ENCODE measurements at regions not wholly inside any gene's neighbourhood (a gene's known extent, or its start where the extent isn't known, plus 50 kb on each side); places are given as distances from the start of the nearest gene placed in this dataset.
"Not testable (repeated sequence)": the region's sequence is repeated elsewhere in the genome, so short reads cannot be mapped to it uniquely, and the experiment has no call there.

DNA sequence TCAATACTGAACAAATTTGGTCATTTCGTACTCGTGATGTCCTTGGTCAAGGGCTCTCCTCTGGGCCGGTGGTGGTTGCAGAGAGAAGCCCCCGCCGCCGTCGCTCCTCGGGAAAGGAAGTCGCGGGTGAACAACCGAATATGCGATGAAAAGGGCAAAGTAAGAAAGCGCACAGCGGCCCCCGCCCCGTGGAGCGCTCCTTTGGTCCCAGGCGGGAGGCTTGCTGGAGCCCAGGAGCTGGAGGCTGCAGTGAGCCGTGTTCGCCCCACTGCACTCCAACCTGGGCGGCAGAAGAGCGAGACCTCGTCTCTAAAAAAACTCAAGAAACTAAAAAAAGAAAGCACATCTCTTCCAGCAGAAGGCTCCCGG, 108.4 kb upstream of the LARP1 start:
- H3K4me3 ChIP-seq (ENCODE audit: low read depth, low read length) = no peak overlapping the region
- no peak for DNase-seq (ENCODE audit: low read depth)
- TF ChIP-seq, protein P1, sequence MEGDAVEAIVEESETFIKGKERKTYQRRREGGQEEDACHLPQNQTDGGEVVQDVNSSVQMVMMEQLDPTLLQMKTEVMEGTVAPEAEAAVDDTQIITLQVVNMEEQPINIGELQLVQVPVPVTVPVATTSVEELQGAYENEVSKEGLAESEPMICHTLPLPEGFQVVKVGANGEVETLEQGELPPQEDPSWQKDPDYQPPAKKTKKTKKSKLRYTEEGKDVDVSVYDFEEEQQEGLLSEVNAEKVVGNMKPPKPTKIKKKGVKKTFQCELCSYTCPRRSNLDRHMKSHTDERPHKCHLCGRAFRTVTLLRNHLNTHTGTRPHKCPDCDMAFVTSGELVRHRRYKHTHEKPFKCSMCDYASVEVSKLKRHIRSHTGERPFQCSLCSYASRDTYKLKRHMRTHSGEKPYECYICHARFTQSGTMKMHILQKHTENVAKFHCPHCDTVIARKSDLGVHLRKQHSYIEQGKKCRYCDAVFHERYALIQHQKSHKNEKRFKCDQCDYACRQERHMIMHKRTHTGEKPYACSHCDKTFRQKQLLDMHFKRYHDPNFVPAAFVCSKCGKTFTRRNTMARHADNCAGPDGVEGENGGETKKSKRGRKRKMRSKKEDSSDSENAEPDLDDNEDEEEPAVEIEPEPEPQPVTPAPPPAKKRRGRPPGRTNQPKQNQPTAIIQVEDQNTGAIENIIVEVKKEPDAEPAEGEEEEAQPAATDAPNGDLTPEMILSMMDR (IDR thresholded peaks at IDR 0.05; ENCODE audit: control insufficient read depth, extremely low read depth, insufficient read depth) = no peak

DNA sequence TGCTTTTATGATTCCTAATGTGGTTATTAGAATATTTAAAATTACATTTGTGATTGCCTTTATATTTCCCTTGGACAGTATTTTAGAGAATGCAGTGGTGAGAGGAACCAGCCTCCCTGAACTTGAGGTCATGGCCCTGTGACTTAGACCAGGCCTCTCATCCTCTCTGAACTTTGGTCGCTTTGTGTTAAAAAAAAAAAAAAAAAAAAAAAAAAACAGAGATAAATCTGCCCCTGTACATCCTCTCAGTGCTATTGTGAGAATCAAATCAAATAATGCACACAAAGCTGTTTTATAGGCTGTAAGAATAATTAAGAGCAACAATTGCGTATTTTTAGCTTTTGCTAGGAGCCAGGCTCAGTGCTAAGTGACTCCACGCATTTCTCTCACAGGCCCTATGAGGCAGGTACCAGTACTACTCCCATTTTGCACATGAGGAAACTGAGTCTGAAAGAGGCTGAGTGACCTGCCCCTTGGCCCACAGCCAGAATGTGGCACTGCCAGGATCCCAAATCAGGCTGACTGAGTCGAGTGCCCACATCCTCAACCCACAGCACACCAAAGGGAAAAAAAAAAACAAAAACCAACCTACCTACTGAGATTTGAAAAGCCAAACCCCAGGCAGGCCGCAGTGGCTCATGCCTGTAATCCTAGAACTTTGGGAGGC, 110.3 kb upstream of the LARP1 start:
- no peak for DNase-seq (ENCODE audit: low read depth)
- TF ChIP-seq, protein P1 (IDR thresholded peaks at IDR 0.05; ENCODE audit: control insufficient read depth, extremely low read depth, insufficient read depth) = no peak

DNA sequence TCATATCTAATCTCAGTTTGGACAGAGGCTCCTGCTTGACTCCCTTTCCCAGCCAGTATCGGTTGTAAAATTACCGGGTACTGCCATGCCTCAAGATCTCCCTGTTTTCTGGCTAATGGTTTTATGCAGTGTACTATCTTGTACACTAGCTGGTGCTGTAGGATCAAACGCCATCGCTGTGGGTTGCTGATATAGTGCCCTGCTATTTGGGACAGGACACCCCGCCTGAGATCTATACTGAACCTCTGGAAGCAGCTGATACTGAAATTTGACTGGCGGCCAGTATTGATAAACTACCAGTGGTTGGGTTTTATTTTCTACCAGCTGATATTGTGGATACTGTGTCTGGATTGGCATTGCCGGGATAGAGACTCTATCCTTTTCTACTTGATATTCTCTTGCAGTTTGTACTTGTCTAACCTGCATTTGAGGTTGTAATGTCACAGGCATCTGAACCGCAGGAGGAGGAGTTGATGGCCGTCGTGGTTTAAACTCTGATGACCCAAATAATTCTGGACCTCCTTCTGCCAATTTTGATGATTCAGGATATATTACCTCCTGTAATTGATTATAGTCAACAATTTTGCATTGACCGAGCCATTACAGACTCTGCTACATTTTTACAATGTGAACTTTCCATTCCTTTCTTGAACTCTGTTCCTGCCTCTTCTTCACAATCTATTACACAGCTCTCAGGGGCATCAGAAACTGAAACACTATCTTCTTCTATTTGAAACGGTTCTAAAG, 112.5 kb upstream of the LARP1 start:
- H3K4me3 ChIP-seq (ENCODE audit: low read depth, low read length) = no peak overlapping the region
- TF ChIP-seq, protein P1 (IDR thresholded peaks at IDR 0.05; ENCODE audit: control insufficient read depth, extremely low read depth, insufficient read depth) = peak; percentile 93
- DNase-seq (ENCODE audit: low read depth) = peak; percentile 17

More for the DNA sequence above, 110.3 kb upstream of the LARP1 start:
- no peak overlapping the region for H3K4me3 ChIP-seq (ENCODE audit: low read depth, low read length)

DNA sequence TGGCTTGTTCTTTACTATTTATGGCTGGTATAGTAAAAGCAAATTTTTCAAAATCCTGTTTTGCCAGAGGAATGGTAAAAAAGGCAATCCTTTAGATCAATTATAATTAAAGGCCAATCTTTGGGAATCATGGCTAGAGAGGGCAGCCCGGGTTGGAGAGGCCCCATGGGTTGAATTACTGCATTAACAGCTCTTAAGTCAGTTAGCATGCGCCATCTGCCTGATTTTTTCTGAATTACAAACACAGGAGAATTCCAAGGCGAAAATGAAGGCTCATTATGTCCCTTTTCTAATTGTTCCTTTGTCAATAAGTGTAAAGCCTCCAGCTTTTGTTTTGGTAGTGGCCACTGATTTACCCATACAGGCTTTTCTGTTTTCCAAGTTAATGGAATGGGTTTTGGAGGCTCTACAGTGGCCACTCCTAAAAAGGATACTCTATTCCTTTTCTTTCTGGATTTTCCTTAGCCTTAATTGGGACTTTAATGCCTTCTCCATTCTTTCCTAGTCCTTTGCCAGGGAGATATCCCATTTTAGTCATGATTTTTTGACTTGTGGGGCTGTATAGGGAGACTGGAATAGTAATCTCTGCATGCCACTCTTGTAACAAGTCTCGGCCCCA, 114.9 kb upstream of the LARP1 start:
- not testable (repeated sequence) for DNase-seq (ENCODE audit: low read depth); H3K4me3 ChIP-seq (ENCODE audit: low read depth, low read length)
- TF ChIP-seq, protein P1 (IDR thresholded peaks at IDR 0.05; ENCODE audit: control insufficient read depth, extremely low read depth, insufficient read depth) = peak; percentile 52

DNA sequence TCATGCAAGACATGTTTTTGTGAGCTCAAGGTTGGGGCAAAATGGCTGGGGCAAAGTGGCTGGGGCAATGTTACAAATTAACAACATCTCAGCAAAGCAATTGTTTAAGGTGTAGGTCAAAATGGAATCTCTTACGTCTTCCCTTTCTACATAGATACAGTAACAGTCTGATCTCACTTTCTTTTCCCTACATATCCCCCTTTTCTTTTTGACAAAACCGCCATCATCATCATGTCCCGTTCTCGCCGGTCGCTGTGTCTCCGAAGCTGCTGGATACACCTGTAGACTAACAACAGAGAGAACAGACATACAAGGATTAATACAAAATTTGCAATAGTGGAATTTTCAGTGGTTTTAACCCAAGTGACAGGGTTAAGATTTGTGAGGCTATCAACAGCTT, 118.4 kb upstream of the LARP1 start:
- DNase-seq (ENCODE audit: low read depth); H3K4me3 ChIP-seq (ENCODE audit: low read depth, low read length): not testable (repeated sequence)

DNA sequence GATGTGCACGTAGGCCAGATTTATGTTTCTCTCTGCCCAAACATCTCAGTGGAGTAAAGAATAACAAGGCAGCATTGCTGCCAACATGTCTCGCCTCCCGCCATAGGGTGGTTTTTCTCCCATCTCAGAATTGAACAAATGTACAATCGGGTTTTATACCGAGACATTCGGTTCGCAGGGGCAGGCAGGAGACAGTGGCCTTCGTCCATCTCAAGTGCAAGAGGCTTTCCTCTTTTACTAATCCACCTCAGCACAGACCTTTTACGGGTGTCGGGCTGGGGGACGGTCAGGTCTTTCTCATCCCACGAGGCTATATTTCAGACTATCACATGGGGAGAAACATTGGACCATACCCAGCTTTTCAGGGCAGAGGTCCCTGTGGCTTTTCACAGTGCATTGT, 118.9 kb upstream of the LARP1 start:
- DNase-seq (ENCODE audit: low read depth) = not testable (repeated sequence)

DNA sequence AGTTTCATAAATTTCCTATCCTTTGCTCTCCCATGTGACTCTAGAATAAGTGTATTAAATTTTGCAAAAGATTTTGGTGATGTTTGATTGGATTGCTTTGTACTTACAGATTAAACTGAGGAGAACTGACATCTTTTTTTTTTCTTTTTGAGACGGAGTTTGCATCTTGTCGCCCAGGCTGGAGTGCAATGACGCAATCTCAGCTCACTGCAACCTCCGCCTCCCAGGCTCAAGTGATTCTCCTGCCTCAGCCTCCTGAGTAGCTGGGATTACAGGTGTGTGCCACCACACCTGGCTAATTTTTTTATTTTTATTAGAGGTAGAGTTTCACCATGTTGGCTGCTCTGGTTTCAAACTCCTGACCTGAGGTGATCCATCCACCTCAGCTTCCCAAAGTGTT, 121.4 kb upstream of the LARP1 start:
- not testable (repeated sequence) for DNase-seq (ENCODE audit: low read depth); H3K4me3 ChIP-seq (ENCODE audit: low read depth, low read length)

More for the DNA sequence above, 118.9 kb upstream of the LARP1 start:
- not testable (repeated sequence) for H3K4me3 ChIP-seq (ENCODE audit: low read depth, low read length)

DNA sequence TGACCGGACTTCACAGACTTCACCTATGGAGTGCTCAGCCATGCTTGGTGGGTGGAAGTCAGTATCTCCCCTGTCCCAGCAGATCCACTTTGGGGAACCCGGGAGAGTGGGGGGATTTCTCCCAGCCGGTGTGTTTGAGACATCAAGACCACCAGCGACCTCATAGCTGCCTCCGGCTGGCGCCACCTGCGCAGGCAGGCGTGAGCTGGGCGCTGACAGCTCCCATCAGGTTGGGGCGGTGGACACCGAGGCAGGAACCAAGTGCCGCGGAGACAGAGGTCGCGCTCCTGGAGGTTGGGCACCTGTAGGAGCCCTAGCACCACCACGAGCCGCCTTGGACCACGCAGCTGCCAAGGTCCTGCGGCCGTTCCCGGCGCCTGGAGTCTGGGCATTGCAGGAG, 124.0 kb upstream of the LARP1 start:
- no peak for DNase-seq (ENCODE audit: low read depth)
- H3K4me3 ChIP-seq (ENCODE audit: low read depth, low read length) = no peak overlapping the region
- TF ChIP-seq, protein P1 (IDR thresholded peaks at IDR 0.05; ENCODE audit: control insufficient read depth, extremely low read depth, insufficient read depth) = no peak

Data from LNCaP clone FGC (cell line).